WTC11 (cell line): ENCODE measurements at regions not wholly inside any gene's neighbourhood (a gene's known extent, or its start where the extent isn't known, plus 50 kb on each side); places are given as distances from the start of the nearest gene placed in this dataset.

Experiments used
- ATAC-seq: fragments of 200-7000 bp; cut with Tn5 transposase; 2 replicates; pipeline ENCODE4 v1.10.0; 2021; ENCODE audit warnings: mild to moderate bottlenecking, moderate library complexity
- CTCF ChIA-PET: fragments of 300-600 bp; sonication (Branson Sonifier 250); formaldehyde crosslinking; loops from one replicate; lab custom pipeline; 2021; ENCODE audit warnings: antibody characterized with exemption; lab: Charles Lee
- POLR2A ChIA-PET: fragments of 350-600 bp; sonication (Branson Sonifier 250); formaldehyde crosslinking; loops from one replicate; lab custom pipeline; 2021; ENCODE audit warnings: antibody characterized with exemption; lab: Charles Lee
- DNase-seq: peaks from one replicate; pipeline ENCODE4 v3.0.0; 2021; ENCODE audit warnings: low spot score
- H3K27ac Mint-ChIP-seq: 2 replicates; pipeline ENCODE4 v1.8.0; 2021; ENCODE audit warnings: mixed read lengths
- H3K27me3 Mint-ChIP-seq: 2 replicates; pipeline ENCODE4 v1.8.0; 2021; ENCODE audit warnings: low read depth, mild to moderate bottlenecking, moderate library complexity, mixed read lengths
- H3K36me3 Mint-ChIP-seq: 2 replicates; pipeline ENCODE4 v1.8.0; 2021; ENCODE audit warnings: mixed read lengths
- H3K4me1 Mint-ChIP-seq: 2 replicates; pipeline ENCODE4 v1.8.0; 2022; ENCODE audit warnings: mixed read lengths
- H3K4me3 Mint-ChIP-seq: 2 replicates; pipeline ENCODE4 v1.8.0; 2021; ENCODE audit warnings: mild to moderate bottlenecking, moderate library complexity, mixed read lengths
- H3K9me3 Mint-ChIP-seq: 2 replicates; pipeline ENCODE4 v1.8.0; 2021; ENCODE audit warnings: mixed read lengths
- ATF1 ChIP-seq: sonication (generic); formaldehyde crosslinking; IDR thresholded peaks from 2 replicates; pipeline ENCODE4 v1.8.1; 2023; ENCODE audit warnings: mild to moderate bottlenecking, moderate library complexity, missing genetic modification reagents
- E2F5 ChIP-seq: sonication (generic); formaldehyde crosslinking; IDR thresholded peaks from 2 replicates; pipeline ENCODE4 v1.8.1; 2022; ENCODE audit warnings: mild to moderate bottlenecking, moderate library complexity, missing genetic modification reagents
- ESRRA ChIP-seq: sonication (generic); formaldehyde crosslinking; IDR thresholded peaks from 2 replicates; pipeline ENCODE4 v1.8.1; 2022; ENCODE audit warnings: mild to moderate bottlenecking, missing genetic modification reagents, borderline replicate concordance
- FOXJ3 ChIP-seq: sonication (generic); formaldehyde crosslinking; IDR thresholded peaks from 2 replicates; pipeline ENCODE4 v1.9.0; 2021; ENCODE audit warnings: missing genetic modification reagents, mild to moderate bottlenecking, borderline replicate concordance
- FOXK1 ChIP-seq: sonication (generic); formaldehyde crosslinking; IDR thresholded peaks from 2 replicates; pipeline ENCODE4 v1.8.0; 2022; ENCODE audit warnings: mild to moderate bottlenecking, moderate library complexity, missing genetic modification reagents
- FOXP1 ChIP-seq: sonication (generic); formaldehyde crosslinking; IDR thresholded peaks from 2 replicates; pipeline ENCODE4 v1.8.0; 2022; ENCODE audit warnings: missing genetic modification reagents, mild to moderate bottlenecking, moderate library complexity, borderline replicate concordance
- FOXP4 ChIP-seq: sonication (generic); formaldehyde crosslinking; IDR thresholded peaks from 2 replicates; pipeline ENCODE4 v1.8.0; 2022; ENCODE audit warnings: mild to moderate bottlenecking, missing genetic modification reagents
- GABPB1 ChIP-seq: sonication (generic); formaldehyde crosslinking; IDR thresholded peaks from 2 replicates; pipeline ENCODE4 v1.8.1; 2023; ENCODE audit warnings: mild to moderate bottlenecking, missing genetic modification reagents
- HMGA2 ChIP-seq: fragments of 250-450 bp; sonication (Bioruptor Pico); IDR thresholded peaks from 2 replicates; pipeline ENCODE4 v1.4.0; 2021; ENCODE audit warnings: mild to moderate bottlenecking, moderate library complexity
- JAZF1 ChIP-seq: fragments of 250-450 bp; sonication (Bioruptor Pico); IDR thresholded peaks from 2 replicates; pipeline ENCODE4 v1.9.0; 2021; ENCODE audit warnings: moderate library complexity, mild to moderate bottlenecking, inconsistent platforms
- JUN ChIP-seq: sonication (generic); formaldehyde crosslinking; IDR thresholded peaks from 2 replicates; pipeline ENCODE4 v1.8.0; 2023; ENCODE audit warnings: mild to moderate bottlenecking, missing genetic modification reagents
- MXD4 ChIP-seq: fragments of 250-450 bp; sonication (Bioruptor Pico); IDR thresholded peaks from 2 replicates; pipeline ENCODE4 v1.8.0; 2021; ENCODE audit warnings: mild to moderate bottlenecking, moderate library complexity, borderline replicate concordance
- NFE2L1 ChIP-seq: sonication (generic); formaldehyde crosslinking; IDR thresholded peaks from 2 replicates; pipeline ENCODE4 v1.8.1; 2023; ENCODE audit warnings: missing genetic modification reagents
- NFYB ChIP-seq: sonication (generic); formaldehyde crosslinking; conservative IDR thresholded peaks from 2 replicates; pipeline ENCODE4 v1.8.0; 2022; ENCODE audit warnings: low read depth, missing genetic modification reagents
- NR1H2 ChIP-seq: sonication (generic); formaldehyde crosslinking; IDR thresholded peaks from 2 replicates; pipeline ENCODE4 v1.9.0; 2021; ENCODE audit warnings: mild to moderate bottlenecking, moderate library complexity, missing genetic modification reagents
- NR3C1 ChIP-seq: sonication (generic); formaldehyde crosslinking; conservative IDR thresholded peaks from 2 replicates; pipeline ENCODE4 v1.8.1; 2023; ENCODE audit warnings: low read depth, mild to moderate bottlenecking, missing genetic modification reagents
- RORB ChIP-seq: fragments of 250-450 bp; sonication (Bioruptor Pico); IDR thresholded peaks from 2 replicates; pipeline ENCODE4 v1.9.0; 2021; ENCODE audit warnings: mild to moderate bottlenecking
- SMAD3 ChIP-seq: sonication (generic); formaldehyde crosslinking; IDR thresholded peaks from 2 replicates; pipeline ENCODE4 v1.8.0; 2022; ENCODE audit warnings: missing genetic modification reagents, mild to moderate bottlenecking, borderline replicate concordance
- SOX15 ChIP-seq: fragments of 250-450 bp; sonication (Bioruptor Pico); IDR thresholded peaks from 2 replicates; pipeline ENCODE4 v1.9.0; 2021; ENCODE audit warnings: mild to moderate bottlenecking
- USF1 ChIP-seq: sonication (generic); formaldehyde crosslinking; IDR thresholded peaks from 2 replicates; pipeline ENCODE4 v1.8.0; 2022; ENCODE audit warnings: mild to moderate bottlenecking, missing genetic modification reagents
- ZBTB21 ChIP-seq: sonication (generic); formaldehyde crosslinking; IDR thresholded peaks from 2 replicates; pipeline ENCODE4 v1.8.1; 2023; ENCODE audit warnings: mild to moderate bottlenecking, missing genetic modification reagents, borderline replicate concordance
- ZMAT4 ChIP-seq: fragments of 250-450 bp; sonication (Bioruptor Pico); IDR thresholded peaks from 2 replicates; pipeline ENCODE4 v1.9.0; 2021; ENCODE audit warnings: mild to moderate bottlenecking
- ZNF121 ChIP-seq: sonication (generic); formaldehyde crosslinking; IDR thresholded peaks from 2 replicates; pipeline ENCODE4 v1.8.0; 2023; ENCODE audit warnings: missing genetic modification reagents
- ZNF138 ChIP-seq: sonication (generic); formaldehyde crosslinking; conservative IDR thresholded peaks from 2 replicates; pipeline ENCODE4 v1.8.1; 2022; ENCODE audit warnings: mild to moderate bottlenecking, moderate library complexity, missing genetic modification reagents
- ZNF263 ChIP-seq: sonication (generic); formaldehyde crosslinking; IDR thresholded peaks from 2 replicates; pipeline ENCODE4 v1.8.1; 2022; ENCODE audit warnings: low read depth, mild to moderate bottlenecking, moderate library complexity, missing genetic modification reagents
- ZNF281 ChIP-seq: sonication (generic); formaldehyde crosslinking; IDR thresholded peaks from 2 replicates; pipeline ENCODE4 v1.8.0; 2023; ENCODE audit warnings: mild to moderate bottlenecking, missing genetic modification reagents
- ZNF317 ChIP-seq: sonication (generic); formaldehyde crosslinking; IDR thresholded peaks from 2 replicates; pipeline ENCODE4 v1.8.1; 2023; ENCODE audit warnings: low read depth, mild to moderate bottlenecking, moderate library complexity, missing genetic modification reagents, borderline replicate concordance
- ZNF423 ChIP-seq: fragments of 250-450 bp; sonication (Bioruptor Pico); IDR thresholded peaks from 2 replicates; pipeline ENCODE4 v2.1.2; 2022; ENCODE audit warnings: mild to moderate bottlenecking, moderate library complexity
- ZSCAN18 ChIP-seq: fragments of 250-450 bp; sonication (Bioruptor Pico); IDR thresholded peaks from 2 replicates; pipeline ENCODE4 v2.1.2; 2022; ENCODE audit warnings: mild to moderate bottlenecking, moderate library complexity

- no peak for TF ChIP-seq ZNF423 (CRISPR knock-in tag)
- TF ChIP-seq JUN (CRISPR knock-in tag) = no peak
Observed at GRCh38 chr12:45580356-45580969, 149.0 kb upstream of the ARID2 start (continued).

- Mint-ChIP-seq H3K9me3 (peaks cover 14% of the 10 kb centered on the region), H3K27me3 (no peaks in the 10 kb centered on the region), H3K4me3 (no peak overlapping the region), H3K4me1 (peaks cover 11% of the 10 kb centered on the region), H3K27ac (no peak overlapping the region), H3K36me3 (no peaks in the 10 kb centered on the region)
- no peak for TF ChIP-seq ZNF121
- TF ChIP-seq ZNF281 (CRISPR knock-in tag) = no peak
- TF ChIP-seq E2F5 (CRISPR knock-in tag) = no peak
- no peak for TF ChIP-seq ZMAT4 (CRISPR knock-in tag)
- no peak for TF ChIP-seq MXD4 (CRISPR knock-in tag)
- no peak for TF ChIP-seq HMGA2 (CRISPR knock-in tag)
- no peak for TF ChIP-seq USF1 (CRISPR knock-in tag)
- TF ChIP-seq FOXJ3 = no peak
- no peak for TF ChIP-seq ESRRA (CRISPR knock-in tag)
- TF ChIP-seq NFYB (CRISPR knock-in tag) = no peak
- TF ChIP-seq ZNF317 = no peak
- no peak for TF ChIP-seq FOXP4 (CRISPR knock-in tag)
- TF ChIP-seq RORB (CRISPR knock-in tag) = no peak
- TF ChIP-seq SOX15 (CRISPR knock-in tag) = no peak
- TF ChIP-seq ZNF138 (CRISPR knock-in tag) = no peak
- TF ChIP-seq NFE2L1 = no peak
- TF ChIP-seq JAZF1 (CRISPR knock-in tag) = no peak
- ChIA-PET CTCF (no interaction called here), POLR2A (no interaction called here)
- DNase-seq (no peak), ATAC-seq (no peak)
Observed at GRCh38 chr12:45581112-45581511, 148.4 kb upstream of the ARID2 start.

- H3K4me3 Mint-ChIP-seq = no peak overlapping the region
- no peaks in the 10 kb centered on the region for H3K36me3 Mint-ChIP-seq
- ChIA-PET POLR2A (no interaction called here), CTCF (no interaction called here)
- peaks cover 17% of the 10 kb centered on the region for H3K9me3 Mint-ChIP-seq
- DNase-seq (no peak), ATAC-seq (no peak)
- no peak overlapping the region for H3K27ac Mint-ChIP-seq
- TF ChIP-seq FOXK1 (CRISPR knock-in tag) (no peak), NR3C1 (CRISPR knock-in tag) (no peak), SMAD3 (no peak), ZBTB21 (CRISPR knock-in tag) (no peak), ZSCAN18 (CRISPR knock-in tag) (no peak), ATF1 (no peak), FOXP1 (CRISPR knock-in tag) (no peak), ZNF317 (no peak), ESRRA (CRISPR knock-in tag) (no peak), GABPB1 (CRISPR knock-in tag) (no peak), NR1H2 (CRISPR knock-in tag) (no peak), ZNF263 (CRISPR knock-in tag) (no peak)
- 0 out of 2 replicates have a peak, but pooled peaks cover under 1% of the 10 kb centered on the region for H3K4me1 Mint-ChIP-seq
- no peaks in the 10 kb centered on the region for H3K27me3 Mint-ChIP-seq
Observed at GRCh38 chr12:45582536-45582935, 147.0 kb upstream of the ARID2 start.
